NCI-H2227 (cell line): ENCODE measurements at regions not wholly inside any gene's neighbourhood (a gene's known extent, or its start where the extent isn't known, plus 50 kb on each side); places are given as distances from the start of the nearest gene placed in this dataset.

Experiments used
- DNase-seq: peaks from one replicate; lab custom pipeline; 2025; ENCODE audit not compliant: unreplicated experiment; lab: John Stamatoyannopoulos, UW

GRCh38 chr20:17093782-17094181, 133.1 kb upstream of the PCSK2 start:
- DNase-seq, result no peak

GRCh38 chr20:17097603-17098002, 129.2 kb upstream of the PCSK2 start:
- DNase-seq, result no peak

- DNase-seq, result no peak
Observed at GRCh38 chr20:17100506-17100905, 126.3 kb upstream of the PCSK2 start.

- DNase-seq, result no peak
Observed at GRCh38 chr20:17107127-17107526, 119.7 kb upstream of the PCSK2 start.

- no peak for DNase-seq
Observed at GRCh38 chr20:17108896-17109295, 117.9 kb upstream of the PCSK2 start.

- DNase-seq, result no peak
Observed at GRCh38 chr20:17109307-17109706, 117.5 kb upstream of the PCSK2 start.

- DNase-seq, result no peak
Observed at GRCh38 chr20:17128206-17128605, 98.6 kb upstream of the PCSK2 start.

GRCh38 chr20:17129089-17129488, 97.8 kb upstream of the PCSK2 start:
- DNase-seq, result no peak

GRCh38 chr20:17137692-17138091, 89.1 kb upstream of the PCSK2 start:
- no peak for DNase-seq

- no peak for DNase-seq
Observed at GRCh38 chr20:17138237-17138636, 88.6 kb upstream of the PCSK2 start.

GRCh38 chr20:17140894-17141293, 85.9 kb upstream of the PCSK2 start:
- peak; percentile 59 for DNase-seq

- DNase-seq, result no peak
Observed at GRCh38 chr20:17141568-17141967, 85.3 kb upstream of the PCSK2 start.

GRCh38 chr20:17142666-17143065, 84.2 kb upstream of the PCSK2 start:
- DNase-seq, result no peak

- no peak for DNase-seq
Observed at GRCh38 chr20:17150858-17151257, 76.0 kb upstream of the PCSK2 start.

- no peak for DNase-seq
Observed at GRCh38 chr20:17155401-17155800, 71.4 kb upstream of the PCSK2 start.

GRCh38 chr20:17158701-17159100, 68.1 kb upstream of the PCSK2 start:
- no peak for DNase-seq

- DNase-seq, result no peak
Observed at GRCh38 chr20:17161673-17162481, 65.0 kb upstream of the PCSK2 start.

- DNase-seq, result no peak
Observed at GRCh38 chr20:17168026-17168612, 58.7 kb upstream of the PCSK2 start.

GRCh38 chr20:17169585-17170136, 57.2 kb upstream of the PCSK2 start:
- DNase-seq, result peak; percentile 80

- no peak for DNase-seq
Observed at GRCh38 chr20:17171746-17172280, 55.0 kb upstream of the PCSK2 start.

GRCh38 chr20:17172836-17173516, 53.9 kb upstream of the PCSK2 start:
- no peak for DNase-seq
